Mucosa of descending colon (tissue), 3 donors: ENCODE measurements at regions not wholly inside any gene's neighbourhood (a gene's known extent, or its start where the extent isn't known, plus 50 kb on each side); places are given as distances from the start of the nearest gene placed in this dataset.
"Not testable (repeated sequence)": the region's sequence is repeated elsewhere in the genome, so short reads cannot be mapped to it uniquely, and the experiment has no call there.

Source experiments
- ATAC-seq: fragments of 200-7000 bp; cut with Tn5 transposase; one replicate; pipeline ENCODE4 v1.9.1; 2020; ENCODE audit warnings: mild to moderate bottlenecking, moderate library complexity
- DNase-seq, 3 donors: peaks; one replicate each; pipeline ENCODE4 v3.0.0-alpha.2; 2020
- H3K36me3 ChIP-seq: fragments of 200-600 bp; one replicate; pipeline ENCODE4 v1.8.0; 2021; ENCODE audit warnings: low read depth, mild to moderate bottlenecking
- H3K4me1 ChIP-seq: fragments of 200-600 bp; one replicate; pipeline ENCODE4 v1.8.0; 2021; ENCODE audit warnings: low read depth, mild to moderate bottlenecking
- H3K4me3 ChIP-seq: fragments of 200-600 bp; one replicate; pipeline ENCODE4 v1.8.0; 2021; ENCODE audit warnings: mild to moderate bottlenecking
- H3K9me3 ChIP-seq: fragments of 200-600 bp; one replicate; pipeline ENCODE4 v1.8.0; 2021; ENCODE audit warnings: mild to moderate bottlenecking
- CTCF ChIP-seq: fragments of 200-600 bp; IDR thresholded peaks from one replicate; pipeline ENCODE4 v1.8.0; 2022; ENCODE audit warnings: antibody characterized with exemption, mild to moderate bottlenecking
- intact Hi-C, 2 donors: fragments of 100-400 bp; cut with DNase I in 1 of 2; cut with micrococcal nuclease in 1 of 2; formaldehyde crosslinking; loops; one replicate each; pipeline versions ENCODE4 v1.11.0 to v1.11.1; 2022; cut with DNase I, micrococcal nuclease
- donor health status: DM: no; HTN: no; CAD: no; lungs with moderate emphysema.
- donor health status: DM: no; HTN: no; CAD: no.
- donor health status: DM: no; HTN: yes; CAD: no.

GRCh38 chr15:77864211-77865105 is 213.1 kb downstream of the TBC1D2B start:
- H3K9me3 ChIP-seq, result no peaks in the 10 kb centered on the region
- intact Hi-C loops, result no loop called here
- ATAC-seq, result no peak
- TF ChIP-seq CTCF, result no peak
- H3K4me3 ChIP-seq, result no peak overlapping the region
- no peaks in the 10 kb centered on the region for H3K36me3 ChIP-seq
- H3K4me1 ChIP-seq, result peaks cover 6% of the 10 kb centered on the region
- DNase-seq, result peak in 1 of 3 donors; percentile 41

- DNase-seq, result peak in 1 of 3 donors; percentile 37
- Histone ChIP-seq H3K4me1 (peaks cover 14% of the 10 kb centered on the region), H3K9me3 (no peaks in the 10 kb centered on the region), H3K36me3 (no peaks in the 10 kb centered on the region), H3K4me3 (no peak overlapping the region)
- TF ChIP-seq CTCF, result no peak
- no peak for ATAC-seq
- intact Hi-C loops, result no loop called here
Measured at GRCh38 chr15:77863491-77864105, 213.9 kb downstream of the TBC1D2B start.

- DNase-seq (peak in 1 of 3 donors; percentile 40), ATAC-seq (no peak)
- no peak for TF ChIP-seq CTCF
Measured at GRCh38 chr15:77862651-77863104, 214.8 kb downstream of the TBC1D2B start.

GRCh38 chr15:77861997-77862635 is 215.4 kb downstream of the TBC1D2B start:
- H3K4me3 ChIP-seq, H3K9me3 ChIP-seq, ATAC-seq: not testable (repeated sequence)

More at GRCh38 chr15:77862651-77863104, 214.8 kb downstream of the TBC1D2B start:
- no peaks in the 10 kb centered on the region for H3K9me3 ChIP-seq
- no peak overlapping the region for H3K4me3 ChIP-seq
- H3K4me1 ChIP-seq, result peaks cover 14% of the 10 kb centered on the region
- intact Hi-C loops, result no loop called here
- H3K36me3 ChIP-seq, result no peaks in the 10 kb centered on the region

GRCh38 chr15:77860071-77860691 is 217.3 kb downstream of the TBC1D2B start:
- Histone ChIP-seq H3K9me3 (no peaks in the 10 kb centered on the region), H3K4me1 (peaks cover 14% of the 10 kb centered on the region), H3K36me3 (no peaks in the 10 kb centered on the region), H3K4me3 (no peak overlapping the region)
- ATAC-seq (no peak), DNase-seq (peak in 2 of 3 donors; percentile 43 to 46)
- intact Hi-C loops, result no loop called here
- TF ChIP-seq CTCF, result no peak

More at GRCh38 chr15:77861997-77862635, 215.4 kb downstream of the TBC1D2B start:
- DNase-seq, result peak in 2 of 3 donors; percentile 11 to 32
- H3K36me3 ChIP-seq, intact Hi-C loops: not testable (repeated sequence)
- peaks cover 14% of the 10 kb centered on the region for H3K4me1 ChIP-seq
